CD4-positive, alpha-beta T cell treated with Interleukin-15 for 4 hours (primary cell): ENCODE measurements at regions not wholly inside any gene's neighbourhood (a gene's known extent, or its start where the extent isn't known, plus 50 kb on each side); places are given as distances from the start of the nearest gene placed in this dataset.

Source experiments
- DNase-seq: peaks from one replicate; pipeline ENCODE4 v3.0.0-alpha.2; 2020; ENCODE audit warnings: low spot score

- DNase-seq, result no peak
Measured at GRCh38 chr20:10921491-10922010, 247.8 kb upstream of the JAG1 start.

GRCh38 chr20:10922506-10922905 is 248.7 kb upstream of the JAG1 start:
- DNase-seq, result no peak

GRCh38 chr20:10922941-10923340 is 249.1 kb upstream of the JAG1 start:
- no peak for DNase-seq

GRCh38 chr20:10924644-10925201 is 250.9 kb upstream of the JAG1 start:
- no peak for DNase-seq

- DNase-seq, result no peak
Measured at GRCh38 chr20:10925767-10926166, 252.0 kb upstream of the JAG1 start.

GRCh38 chr20:10927011-10927583 is 253.3 kb upstream of the JAG1 start:
- DNase-seq, result no peak

- no peak for DNase-seq
Measured at GRCh38 chr20:10927936-10928840, 254.4 kb upstream of the JAG1 start.

GRCh38 chr20:10928841-10929421 is 255.1 kb upstream of the JAG1 start:
- no peak for DNase-seq

GRCh38 chr20:10935658-10936402 is 262.0 kb upstream of the JAG1 start:
- DNase-seq, result no peak

GRCh38 chr20:10936786-10937185 is 263.0 kb upstream of the JAG1 start:
- DNase-seq, result no peak

- no peak for DNase-seq
Measured at GRCh38 chr20:10939331-10939941, 265.6 kb upstream of the JAG1 start.

- DNase-seq, result no peak
Measured at GRCh38 chr20:10940941-10941340, 267.1 kb upstream of the JAG1 start.

GRCh38 chr20:10943686-10944265 is 270.0 kb upstream of the JAG1 start:
- DNase-seq, result no peak

- no peak for DNase-seq
Measured at GRCh38 chr20:10946124-10946880, 272.5 kb upstream of the JAG1 start.

GRCh38 chr20:10947726-10948125 is 273.9 kb upstream of the JAG1 start:
- no peak for DNase-seq

GRCh38 chr20:10949930-10950783 is 276.4 kb upstream of the JAG1 start:
- DNase-seq, result no peak

GRCh38 chr20:10951216-10951615 is 277.4 kb upstream of the JAG1 start:
- DNase-seq, result no peak

- DNase-seq, result no peak
Measured at GRCh38 chr20:10951904-10952303, 278.1 kb upstream of the JAG1 start.

- no peak for DNase-seq
Measured at GRCh38 chr20:10953437-10953836, 279.6 kb upstream of the JAG1 start.
